ENCODE measurements at regions not wholly inside any gene's neighbourhood (a gene's known extent, or its start where the extent isn't known, plus 50 kb on each side); places are given as distances from the start of the nearest gene placed in this dataset.

DNA sequence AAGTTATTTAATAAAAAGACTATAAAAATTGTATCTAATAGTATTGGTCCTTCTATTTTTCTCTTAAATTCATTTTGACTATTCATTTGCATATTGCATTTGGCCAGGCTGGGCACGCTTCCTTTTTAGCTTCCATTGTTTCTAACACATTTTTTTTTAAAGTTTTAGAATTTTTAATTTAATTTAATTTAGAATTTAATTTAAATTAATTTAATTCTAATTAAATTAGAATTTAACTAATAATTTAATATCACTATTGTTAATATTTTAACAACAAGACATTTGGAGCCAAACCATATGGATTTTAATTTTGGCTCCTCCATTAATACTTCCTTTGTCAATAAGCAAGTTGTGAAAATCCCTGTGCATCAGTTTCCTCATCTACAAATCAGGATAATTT is 856.9 kb upstream of the SEL1L start:
- DNase-seq, result no peak

DNA sequence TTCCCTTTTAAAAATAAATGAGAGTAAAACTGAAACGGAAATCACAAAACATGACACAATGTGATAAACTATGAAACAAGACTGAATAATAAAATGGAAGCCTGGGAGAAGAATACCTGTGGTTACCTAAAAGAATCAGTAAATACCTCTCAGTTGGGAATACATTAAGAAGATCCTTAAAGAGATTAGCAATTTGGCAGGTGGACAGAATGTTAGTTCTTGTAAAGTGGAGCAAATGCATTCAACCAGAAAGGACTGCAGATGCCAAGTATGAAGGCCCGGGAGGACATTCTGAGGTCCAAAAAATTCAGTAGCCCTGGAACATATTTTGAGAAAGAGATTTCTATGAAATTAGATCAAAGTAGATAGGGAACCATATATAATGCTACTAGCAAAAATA is 861.3 kb upstream of the SEL1L start:
- no peak for DNase-seq

DNA sequence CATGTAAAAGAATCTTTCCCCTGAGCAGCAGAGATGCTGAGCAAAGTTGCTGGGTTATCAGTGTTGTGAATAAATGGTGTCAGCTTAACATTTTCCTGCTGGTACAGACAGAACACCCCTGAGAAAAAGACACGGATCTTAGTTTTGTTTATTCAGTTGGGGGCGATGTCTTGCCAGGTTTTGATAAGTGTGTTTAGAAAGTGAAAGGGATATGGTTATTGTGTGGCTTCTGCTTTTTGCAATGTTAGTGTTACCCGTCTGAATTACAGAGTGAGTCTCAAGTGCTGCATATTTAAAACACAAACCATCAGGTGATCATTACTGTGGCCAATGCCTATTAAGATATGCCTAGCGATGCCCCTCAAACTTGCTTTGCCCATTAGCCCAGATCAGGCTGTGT is 864.6 kb upstream of the SEL1L start:
- no peak for DNase-seq

DNA sequence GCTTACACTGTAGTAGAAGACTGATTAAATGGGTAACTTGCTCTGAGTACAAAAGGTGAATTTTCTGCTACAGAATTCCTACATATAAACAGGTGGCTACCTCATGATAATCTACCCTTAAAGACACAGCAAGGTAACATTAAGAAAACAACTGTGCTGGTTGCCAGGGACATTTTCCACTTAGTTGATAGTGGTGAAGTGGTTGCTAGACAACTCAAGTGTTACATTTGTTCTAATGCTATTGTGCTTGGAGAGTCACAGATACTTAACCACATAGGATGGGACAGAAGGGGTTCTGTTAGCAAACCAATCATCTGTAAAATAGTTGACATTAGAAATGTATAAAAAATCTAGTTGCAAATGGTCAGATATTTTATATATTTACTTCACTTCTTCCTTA is 870.3 kb upstream of the SEL1L start:
- DNase-seq, result no peak

DNA sequence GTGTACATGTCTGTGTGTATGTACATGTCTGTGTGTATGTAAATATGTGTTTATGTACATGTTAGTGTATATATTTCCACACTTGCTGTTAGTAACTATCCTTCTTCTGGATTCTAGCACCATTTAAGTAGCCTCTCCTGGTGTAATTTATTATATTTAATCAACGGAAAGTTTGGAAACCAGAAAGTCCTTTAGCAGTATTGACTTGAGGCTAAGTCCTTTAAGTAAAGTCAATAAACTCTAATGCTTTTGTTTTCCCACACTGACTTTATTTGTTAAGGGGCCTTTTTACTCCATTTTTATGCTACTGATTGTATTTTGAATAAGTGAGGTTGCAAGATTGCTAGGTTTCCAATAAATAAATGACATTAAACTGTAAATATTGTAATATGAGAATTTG is 876.4 kb upstream of the SEL1L start:
- DNase-seq, result no peak

DNA sequence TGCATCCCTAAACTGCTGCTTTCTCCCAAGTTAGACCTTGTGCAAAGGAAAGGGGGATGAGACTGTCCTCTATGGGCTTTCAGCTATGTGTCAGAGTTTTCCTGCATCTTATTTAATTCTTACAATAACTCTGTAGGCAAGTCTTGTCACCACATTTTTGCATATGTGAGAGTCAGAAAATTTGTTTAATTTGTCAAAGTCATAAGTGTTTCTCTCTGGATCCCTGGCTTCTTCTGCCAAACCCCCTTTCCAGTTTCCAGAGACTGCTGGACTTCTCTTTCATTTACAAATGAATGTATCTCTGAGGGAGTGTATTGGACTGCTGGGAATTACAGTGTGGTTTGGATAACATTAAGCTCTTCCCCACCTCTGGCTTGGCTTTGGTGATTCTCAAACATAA is 877.6 kb upstream of the SEL1L start:
- DNase-seq, result no peak

DNA sequence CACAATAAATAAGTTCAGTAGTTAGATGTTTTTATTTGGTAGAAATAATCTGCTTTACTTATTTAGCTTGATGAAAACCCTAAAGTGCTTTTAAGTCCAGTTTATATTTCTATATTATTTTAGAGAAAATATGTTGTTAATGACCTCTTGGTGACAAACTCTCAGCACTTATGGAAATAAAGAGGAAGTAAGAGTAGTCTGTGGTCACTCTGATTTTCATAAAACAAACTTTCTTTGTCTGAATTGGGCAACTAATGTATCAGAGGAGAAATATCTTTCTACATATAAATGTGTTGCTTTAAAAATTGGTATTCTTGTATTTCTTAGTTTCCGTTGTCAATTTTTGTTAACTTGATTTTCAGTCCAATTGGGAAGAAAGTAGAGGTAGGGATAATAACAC is 878.9 kb upstream of the SEL1L start:
- no peak for DNase-seq

DNA sequence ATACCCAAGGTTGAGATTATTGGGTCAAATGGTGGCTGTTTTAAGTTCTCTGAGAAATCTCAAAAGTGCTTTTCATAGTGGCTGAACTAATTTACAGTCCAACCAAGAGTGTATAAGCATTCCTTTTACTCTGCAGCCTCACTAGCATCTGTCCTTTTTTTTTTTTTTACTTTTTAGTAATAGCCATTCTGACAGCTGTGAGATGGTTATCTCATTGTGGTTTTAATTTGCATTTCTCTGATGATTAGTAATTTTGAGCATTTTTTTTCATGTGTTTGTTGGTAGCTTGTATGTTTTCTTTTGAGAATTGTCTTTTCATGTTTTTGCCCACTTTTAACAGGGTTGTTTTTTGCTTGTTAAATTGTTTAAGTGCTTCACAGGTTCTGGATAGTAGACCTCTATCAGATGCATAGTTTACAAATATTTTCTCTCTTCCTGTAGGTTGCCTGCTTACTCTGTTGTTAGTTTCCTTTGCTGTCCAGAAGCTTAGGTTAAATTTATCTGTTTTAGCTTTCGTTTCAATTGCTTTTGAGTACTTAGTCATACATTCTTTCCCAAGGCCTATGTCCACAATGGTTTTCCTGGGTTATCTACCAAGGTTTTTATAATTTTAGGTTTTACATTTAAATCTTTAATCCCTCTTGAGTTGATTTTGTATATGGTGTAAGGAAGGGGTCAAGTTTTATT is 881.3 kb upstream of the SEL1L start:
- no peak for DNase-seq

DNA sequence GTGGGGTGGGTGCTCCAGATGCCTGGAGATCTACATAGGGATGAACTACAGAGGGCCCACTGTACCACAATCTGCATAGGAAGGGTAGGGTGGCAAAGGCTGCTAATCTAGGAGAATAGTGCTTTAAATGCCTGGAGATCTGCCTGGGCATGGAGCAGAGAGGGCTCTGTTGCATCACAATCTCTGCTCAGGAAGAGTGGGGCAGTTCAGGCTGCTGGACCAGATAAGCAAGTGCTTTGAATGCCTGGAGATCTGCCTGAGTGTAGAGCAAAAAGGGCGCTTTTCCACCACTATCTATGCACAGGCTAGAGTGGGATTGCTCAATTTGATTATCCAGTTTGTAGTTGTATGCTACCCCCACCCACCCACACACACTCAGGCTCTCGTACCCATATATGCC is 886.3 kb upstream of the SEL1L start:
- no peak for DNase-seq

DNA sequence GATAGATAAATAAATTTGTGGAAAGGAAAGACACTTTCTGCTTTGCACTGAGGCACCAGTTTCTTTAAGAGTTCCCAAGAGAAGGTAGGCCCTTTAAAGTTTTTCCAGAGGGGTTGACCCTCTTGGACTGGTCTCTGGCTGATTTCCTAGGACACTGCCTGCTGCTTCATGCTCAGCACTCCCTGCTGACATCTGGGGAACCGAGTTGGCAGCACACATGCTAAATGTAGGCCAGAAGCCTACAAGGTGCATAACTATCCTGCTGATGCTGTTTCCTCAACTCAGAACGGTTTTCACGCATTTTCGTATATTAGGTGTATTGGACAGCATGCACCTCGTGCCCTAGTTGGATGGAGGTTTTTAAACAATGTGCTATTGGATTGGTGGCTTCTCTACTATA is 887.2 kb upstream of the SEL1L start:
- DNase-seq, result no peak

DNA sequence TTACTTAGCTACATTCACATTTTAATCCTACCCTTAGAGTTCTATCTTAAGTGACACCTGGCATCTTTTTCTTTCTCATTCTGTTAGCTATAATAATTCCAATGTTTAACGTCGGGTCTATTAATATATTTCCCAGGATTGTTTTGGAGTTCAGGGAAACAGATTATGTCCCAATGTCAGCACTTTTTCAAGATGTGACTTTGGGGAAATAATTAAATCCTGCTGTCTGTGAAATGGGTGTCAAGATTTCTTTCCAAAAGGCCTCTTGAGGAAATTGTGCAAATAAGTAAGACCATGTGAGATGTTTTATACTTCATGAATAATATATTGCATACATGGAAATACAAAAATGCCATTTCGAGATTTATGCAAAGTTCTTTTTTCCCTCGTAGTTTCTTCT is 887.6 kb upstream of the SEL1L start:
- no peak for DNase-seq

DNA sequence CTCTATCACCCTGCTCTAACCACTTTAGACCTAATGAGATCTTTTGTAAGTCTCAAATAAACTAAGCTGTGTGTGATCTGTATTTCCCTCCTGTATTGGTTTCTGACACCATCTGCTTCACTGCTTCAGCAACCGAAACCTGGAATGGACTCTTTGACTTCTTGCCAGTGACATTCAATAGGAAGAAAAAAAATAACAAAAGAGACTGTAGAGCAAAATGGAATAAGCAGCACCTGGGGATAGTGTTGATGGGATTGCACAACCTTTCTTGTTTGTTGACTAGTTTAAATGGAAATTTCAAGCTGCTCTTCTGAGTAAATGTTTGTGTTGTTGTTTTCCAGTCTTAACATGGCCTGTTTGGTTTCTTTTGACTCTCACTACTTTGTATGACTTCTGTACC is 888.6 kb upstream of the SEL1L start:
- DNase-seq, result no peak

DNA sequence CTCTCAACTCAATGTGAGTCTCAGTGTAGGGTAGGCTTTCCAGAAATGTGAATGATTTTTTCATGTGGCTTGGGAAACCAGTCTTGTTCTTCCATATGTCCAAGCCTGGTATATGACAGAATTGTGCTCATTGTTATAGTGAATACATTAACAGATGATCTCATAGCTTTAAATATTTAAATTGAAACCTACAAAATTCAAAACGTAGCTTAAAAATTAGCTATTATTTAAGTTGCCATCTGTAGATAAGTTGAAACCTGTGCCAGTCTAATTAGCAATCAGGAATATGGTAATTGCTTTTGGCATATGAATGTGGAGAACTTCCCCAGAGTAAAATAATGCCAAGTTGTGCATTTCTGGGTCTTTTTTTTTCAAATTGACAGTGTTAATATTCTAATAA is 891.6 kb upstream of the SEL1L start:
- no peak for DNase-seq

DNA sequence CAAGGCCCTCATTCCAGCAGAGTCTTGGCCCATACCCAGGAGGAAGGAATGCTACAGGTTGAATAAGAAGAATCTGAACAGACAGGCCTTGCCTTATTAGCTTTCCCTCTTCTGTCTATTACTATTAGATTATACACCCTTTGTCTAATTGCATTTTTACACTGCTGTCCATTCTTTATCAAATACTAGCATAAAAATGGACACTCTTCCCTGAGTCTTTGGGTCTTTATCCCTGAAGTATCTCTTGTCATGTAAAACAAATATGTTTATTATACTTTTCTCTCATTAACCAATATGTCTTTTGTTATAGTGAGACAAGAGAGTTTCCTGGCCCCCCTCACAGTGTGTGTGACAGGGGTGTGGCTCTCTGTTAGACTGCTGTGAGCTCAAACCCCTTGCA is 897.4 kb upstream of the SEL1L start:
- DNase-seq, result no peak

DNA sequence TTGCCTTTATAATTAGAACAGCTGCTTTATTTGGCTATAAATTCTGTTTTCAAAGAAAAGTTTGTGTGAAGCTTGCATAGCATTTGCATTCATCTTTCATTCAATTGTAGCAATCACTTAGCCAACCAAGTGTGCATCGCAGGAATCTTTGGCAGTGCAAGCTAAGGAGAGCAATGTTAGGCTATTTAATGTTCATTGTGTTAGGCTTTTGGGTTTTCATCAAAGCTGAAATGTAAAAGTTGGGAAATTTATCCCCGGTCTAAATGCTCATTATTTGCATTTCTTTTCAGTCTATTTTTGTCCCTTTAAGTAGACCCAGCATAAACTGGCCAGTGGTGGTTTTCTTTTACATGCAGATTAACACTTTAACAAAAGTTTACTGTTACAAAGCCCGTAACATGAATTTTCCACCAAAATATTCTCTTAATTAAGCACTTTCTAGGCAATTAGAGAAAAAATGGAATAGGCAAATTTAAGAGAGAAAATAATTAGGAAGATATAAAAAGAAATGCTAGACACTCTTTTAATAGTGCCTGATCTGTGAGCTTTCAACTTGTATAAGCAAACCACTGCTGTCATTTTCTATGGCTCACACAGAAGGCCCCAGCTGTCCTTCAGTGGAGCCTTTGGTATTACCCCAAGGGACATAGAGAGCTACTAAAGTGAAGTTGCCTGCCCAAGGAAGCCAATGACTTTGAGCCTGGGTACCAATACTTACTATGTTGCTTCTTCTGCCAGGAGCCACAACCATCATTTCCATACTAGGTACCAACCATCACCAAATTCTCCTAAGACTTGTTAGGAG is 898.9 kb upstream of the SEL1L start:
- DNase-seq, result no peak

DNA sequence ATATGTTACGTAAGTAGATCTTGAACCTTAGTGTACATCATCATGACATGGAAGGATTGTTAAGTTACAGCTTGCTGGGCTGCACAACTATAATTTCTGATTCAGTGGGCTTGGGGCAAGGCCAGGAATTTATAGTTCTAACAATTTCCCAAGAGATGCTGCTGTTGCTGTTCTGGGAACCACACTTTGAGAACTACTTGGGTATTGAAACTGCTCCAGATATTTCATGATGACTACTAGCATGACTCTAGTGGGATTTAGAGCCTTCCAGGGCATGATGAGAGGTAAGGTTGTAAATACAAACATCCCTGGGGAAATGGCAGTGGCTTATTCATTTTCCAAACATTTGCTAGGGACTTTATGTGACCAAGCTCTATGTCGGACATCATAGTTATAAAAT is 904.8 kb upstream of the SEL1L start:
- DNase-seq, result no peak

DNA sequence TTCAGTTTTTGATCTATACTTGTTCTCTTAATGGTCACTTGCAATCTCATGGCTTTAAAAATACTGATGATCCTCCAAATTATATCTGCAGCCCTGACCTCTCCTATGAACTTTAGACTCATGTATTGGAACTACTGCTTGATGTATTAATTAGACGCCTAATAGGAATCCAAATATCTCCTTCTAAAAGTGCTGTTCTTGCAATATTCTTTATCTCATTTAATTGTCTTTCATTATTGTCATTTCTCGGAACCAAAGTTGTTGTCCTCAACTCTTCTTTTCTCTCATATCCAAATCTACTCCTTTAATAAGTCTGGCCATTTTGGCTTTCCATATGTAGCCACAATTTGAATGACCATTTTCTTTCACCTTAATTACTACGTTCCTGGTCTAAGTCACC is 907.6 kb upstream of the SEL1L start:
- no peak for DNase-seq

DNA sequence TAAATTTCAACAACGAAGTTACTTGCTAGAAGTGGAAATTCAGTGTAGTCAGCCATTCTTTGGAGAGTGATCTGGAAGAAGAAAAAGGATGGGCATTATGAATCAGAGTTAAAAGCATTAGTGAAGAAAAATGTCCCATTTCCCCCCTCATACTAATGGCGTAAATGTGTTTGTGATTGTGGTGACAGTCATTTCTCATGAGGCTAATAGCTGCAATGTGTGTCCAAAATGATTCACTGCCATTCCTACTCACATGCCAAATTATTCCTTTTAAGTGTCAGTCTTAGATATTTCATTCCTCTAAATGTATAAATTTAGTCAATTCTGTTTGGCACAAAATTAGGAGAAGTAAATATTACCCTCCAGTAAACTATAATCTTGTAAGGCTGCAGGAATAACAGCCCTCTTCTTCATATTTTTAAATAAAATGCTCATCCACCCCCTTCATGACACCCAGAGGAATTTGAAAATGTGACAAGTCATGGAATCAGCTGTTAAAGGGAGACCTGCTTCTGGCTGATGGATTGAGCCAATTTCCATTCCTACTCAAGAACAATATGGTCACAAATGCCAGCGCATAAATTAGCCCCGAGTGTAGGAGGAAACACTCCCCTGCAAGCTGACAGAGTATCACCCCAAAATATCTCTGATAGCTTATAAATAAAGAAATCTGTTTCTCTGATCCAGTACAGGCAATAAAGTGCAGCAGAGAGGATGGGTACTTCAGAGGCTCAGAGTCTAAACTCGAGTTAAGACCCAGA is 912.3 kb upstream of the SEL1L start:
- no peak for DNase-seq

DNA sequence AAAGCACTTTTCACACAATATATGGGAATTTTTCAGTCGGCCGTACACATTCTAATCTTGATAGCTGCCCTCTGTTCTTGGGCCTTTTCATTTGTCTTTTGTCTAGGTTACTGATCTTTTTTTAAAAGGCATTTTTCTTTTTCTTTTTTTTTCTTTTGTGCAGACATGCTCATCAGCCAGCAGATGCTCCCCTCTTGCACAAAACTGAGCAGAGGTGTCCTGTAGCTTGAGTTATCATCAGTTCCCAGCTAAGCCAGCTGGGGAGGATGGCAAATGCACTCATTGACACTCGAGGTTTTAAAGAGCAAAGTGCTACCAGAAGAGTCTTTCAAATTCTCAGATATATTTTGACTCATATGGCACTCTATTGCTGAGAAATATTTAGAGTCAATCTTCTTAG is 913.9 kb upstream of the SEL1L start:
- DNase-seq, result no peak

DNA sequence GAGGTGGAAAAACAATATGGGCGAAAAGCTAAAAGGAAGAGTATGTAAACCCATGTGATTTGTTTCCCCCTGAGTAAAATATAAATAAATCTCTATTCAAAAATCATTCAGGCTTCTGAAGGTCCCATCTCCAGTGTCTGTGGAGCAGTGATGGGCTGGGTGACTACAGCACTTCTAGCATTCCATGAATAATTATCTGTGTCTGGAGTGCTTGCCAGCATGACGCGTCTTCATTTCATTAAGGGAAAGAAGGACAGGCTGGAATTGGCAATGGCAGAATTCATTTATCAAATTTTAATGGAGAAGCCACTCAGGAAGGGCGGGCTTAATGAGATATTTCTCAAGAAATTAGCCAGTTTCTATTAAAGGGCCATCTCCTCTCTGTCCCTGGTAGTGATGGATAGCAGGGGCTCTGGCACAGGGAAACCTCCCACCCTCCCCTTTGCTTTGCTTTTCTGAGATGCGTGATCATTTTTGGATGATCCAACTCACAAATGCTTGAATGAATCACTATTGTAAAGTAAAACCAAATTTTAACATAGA is 916.3 kb upstream of the SEL1L start:
- DNase-seq, result no peak

DNA sequence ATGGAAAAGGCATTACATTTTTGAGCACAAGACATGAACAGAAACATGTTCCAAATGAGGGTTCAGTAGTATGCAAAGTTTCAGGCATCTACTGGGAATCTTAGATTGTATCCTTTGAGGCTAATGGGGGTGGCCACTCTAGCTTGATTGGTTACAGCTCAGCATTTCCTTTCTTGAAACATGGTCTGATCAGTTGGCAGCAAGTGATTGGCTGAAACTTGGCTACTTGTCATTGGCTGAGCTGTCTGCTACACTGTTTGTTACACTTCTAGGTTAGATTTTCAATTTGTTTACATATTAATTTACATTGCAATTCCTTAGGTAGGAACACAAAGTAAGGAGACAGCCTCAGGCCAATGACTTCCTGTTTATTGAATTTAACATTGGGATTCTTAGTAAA is 918.0 kb upstream of the SEL1L start:
- no peak for DNase-seq

DNA sequence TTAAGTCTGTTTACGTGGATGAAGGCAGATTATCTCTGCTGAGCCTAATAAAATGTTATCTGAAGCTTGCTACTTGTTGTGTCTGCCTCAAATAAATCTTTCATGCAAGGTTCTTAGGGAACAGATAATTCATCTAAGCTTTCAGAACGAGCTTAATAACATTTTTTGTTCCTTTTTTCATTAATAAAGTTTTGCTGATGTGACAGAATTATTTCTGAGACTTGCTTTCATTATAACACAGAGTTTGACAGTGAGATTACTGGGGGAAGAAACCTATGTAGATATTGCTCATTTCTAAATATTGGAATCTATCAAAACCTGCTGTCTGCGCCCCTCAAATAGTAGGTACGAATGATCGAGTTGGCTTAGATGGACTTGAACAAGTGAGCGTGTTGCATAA is 948.7 kb upstream of the SEL1L start:
- no peak for DNase-seq

DNA sequence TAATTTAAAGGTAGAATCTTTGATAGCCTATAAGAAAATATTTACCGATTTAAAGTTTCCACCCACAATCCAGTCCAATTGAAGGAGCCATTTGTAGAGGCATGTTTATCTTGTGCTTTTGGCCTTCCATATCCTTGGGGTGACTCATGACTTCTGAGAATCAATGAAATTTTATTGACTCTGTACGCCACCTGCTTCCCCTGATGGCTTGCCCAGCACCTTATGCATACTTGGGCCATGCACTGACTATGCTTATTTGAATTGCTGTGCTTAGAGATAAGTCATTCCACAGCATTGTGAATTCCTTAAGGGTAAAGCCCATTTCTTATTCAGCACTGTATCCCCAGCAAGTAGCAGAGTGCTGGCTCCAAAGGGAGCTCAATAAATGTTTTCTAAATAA is 954.8 kb upstream of the SEL1L start:
- no peak for DNase-seq

DNA sequence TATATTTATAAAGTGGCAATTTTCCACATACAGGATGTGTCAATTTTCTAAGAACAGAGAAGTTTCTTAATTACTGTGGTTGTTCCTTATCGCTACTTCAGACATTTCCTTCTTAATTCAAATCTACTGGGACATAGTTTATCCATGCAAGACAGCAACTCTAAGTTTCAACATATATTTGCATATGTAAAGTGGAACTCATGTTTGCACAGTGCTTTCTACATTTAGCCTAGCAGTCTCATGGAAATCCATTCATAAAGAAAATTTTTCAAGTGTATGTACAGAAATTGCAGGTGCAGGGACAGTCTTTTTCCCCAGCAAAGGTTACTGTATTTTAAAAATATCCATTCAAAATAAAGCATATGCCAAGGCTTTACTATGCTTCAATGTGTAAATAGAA is 956.7 kb upstream of the SEL1L start:
- DNase-seq, result no peak
